Trophoblast cell (in vitro differentiated cells and primary cell): ENCODE measurements at regions not wholly inside any gene's neighbourhood (a gene's known extent, or its start where the extent isn't known, plus 50 kb on each side); places are given as distances from the start of the nearest gene placed in this dataset.
"Not testable (repeated sequence)": the region's sequence is repeated elsewhere in the genome, so short reads cannot be mapped to it uniquely, and the experiment has no call there.

ENCODE experiments used
- DNase-seq, 2 donors: peaks; one replicate each; pipeline ENCODE4 v3.0.0-alpha.2; 2016
- H2AFZ ChIP-seq: 2 replicates; pipeline ENCODE4 v1.6.1; 2013; ENCODE audit warnings: low read length, moderate library complexity, mild to moderate bottlenecking; ENCODE audit not compliant: insufficient read depth, poor library complexity
- H2AK5ac ChIP-seq: 2 replicates; pipeline ENCODE4 v1.6.1; 2013; ENCODE audit warnings: mild to moderate bottlenecking, low read length
- H2BK120ac ChIP-seq: 2 replicates; pipeline ENCODE4 v1.6.1; 2013; ENCODE audit warnings: low read length, mild to moderate bottlenecking, moderate library complexity; ENCODE audit not compliant: insufficient read depth, poor library complexity
- H2BK12ac ChIP-seq: 2 replicates; pipeline ENCODE4 v1.6.1; 2013; ENCODE audit warnings: mild to moderate bottlenecking, low read length, moderate library complexity
- H2BK5ac ChIP-seq: 2 replicates; pipeline ENCODE4 v1.6.1; 2013; ENCODE audit warnings: low read length, low read depth, moderate library complexity, mild to moderate bottlenecking; ENCODE audit not compliant: poor library complexity
- H3K14ac ChIP-seq: 2 replicates; pipeline ENCODE4 v1.6.1; 2013; ENCODE audit warnings: mild to moderate bottlenecking, low read length
- H3K18ac ChIP-seq: 2 replicates; pipeline ENCODE4 v1.6.1; 2013; ENCODE audit warnings: mild to moderate bottlenecking, low read length
- H3K23ac ChIP-seq: 2 replicates; pipeline ENCODE4 v1.6.1; 2013; ENCODE audit warnings: low read length
- H3K27ac ChIP-seq: 2 replicates; pipeline ENCODE4 v1.5.1; 2013; ENCODE audit warnings: low read depth, mild to moderate bottlenecking, inconsistent platforms, low read length, moderate library complexity
- H3K27me3 ChIP-seq: 2 replicates; pipeline ENCODE4 v1.6.1; 2013; ENCODE audit warnings: inconsistent platforms, mild to moderate bottlenecking, low read length, moderate library complexity; ENCODE audit not compliant: insufficient read depth
- H3K36me3 ChIP-seq, 2 experiments: 1 replicate in 1 of 2; 2 replicates in 1 of 2; pipeline ENCODE4 v1.6.1; 2013; ENCODE audit warnings: low read length in 2 of 2, mild to moderate bottlenecking in 2 of 2, moderate library complexity in 1 of 2; ENCODE audit not compliant: insufficient read depth in 2 of 2, control insufficient read depth in 1 of 2
- H3K4ac ChIP-seq: 2 replicates; pipeline ENCODE4 v1.6.1; 2013; ENCODE audit warnings: low read depth, mild to moderate bottlenecking, low read length, moderate library complexity
- H3K4me1 ChIP-seq, 2 experiments: 1 replicate in 1 of 2; 2 replicates in 1 of 2; pipeline ENCODE4 v1.6.1; 2013; ENCODE audit warnings: low read length in 2 of 2, mild to moderate bottlenecking in 2 of 2, moderate library complexity in 1 of 2; ENCODE audit not compliant: insufficient read depth in 2 of 2, control insufficient read depth in 1 of 2
- H3K4me2 ChIP-seq: 2 replicates; pipeline ENCODE4 v1.6.1; 2013; ENCODE audit warnings: inconsistent platforms, mild to moderate bottlenecking, low read length, moderate library complexity
- H3K4me3 ChIP-seq: 2 replicates; pipeline ENCODE4 v1.5.1; 2013; ENCODE audit warnings: mild to moderate bottlenecking, low read depth, low read length, inconsistent platforms
- H3K79me1 ChIP-seq: one replicate; pipeline ENCODE4 v1.6.1; 2013; ENCODE audit warnings: low read length
- H3K79me2 ChIP-seq: 2 replicates; pipeline ENCODE4 v1.6.1; 2013; ENCODE audit warnings: low read length, mild to moderate bottlenecking; ENCODE audit not compliant: control insufficient read depth, insufficient read depth, poor library complexity
- H3K9ac ChIP-seq: 2 replicates; pipeline ENCODE4 v1.6.1; 2013; ENCODE audit warnings: mild to moderate bottlenecking, low read length
- H3K9me3 ChIP-seq: 2 replicates; pipeline ENCODE4 v1.6.1; 2013; ENCODE audit warnings: low read depth, mild to moderate bottlenecking, control low read depth, inconsistent platforms, low read length; ENCODE audit not compliant: insufficient read depth
- H4K12ac ChIP-seq: 2 replicates; pipeline ENCODE4 v1.6.1; 2013; ENCODE audit warnings: low read depth, mild to moderate bottlenecking, low read length, moderate library complexity
- H4K8ac ChIP-seq: 2 replicates; pipeline ENCODE4 v1.6.1; 2013; ENCODE audit warnings: low read depth, mild to moderate bottlenecking, low read length, moderate library complexity
- H4K91ac ChIP-seq: one replicate; pipeline ENCODE4 v1.6.1; 2013; ENCODE audit warnings: low read depth, mild to moderate bottlenecking, low read length, moderate library complexity
- WGBS: extraction: QIAGEN DNeasy Blood & Tissue Kit; methylation state at CpG from one replicate; pipeline ENCODE4 v1.1.7; 2013; ENCODE audit warnings: missing lambda C conversion rate; ENCODE audit not compliant: insufficient read length, insufficient coverage; ENCODE audit errors: extremely low coverage; 5-methylcytosine and 5-hydroxymethylcytosine counted together

GRCh38 chr9:67331634-67332033 lies 339.3 kb upstream of the SPATA31A3 start:
- not testable (repeated sequence) for H2BK12ac ChIP-seq, H3K79me2 ChIP-seq, H3K4me1 ChIP-seq, H3K27ac ChIP-seq, H3K4me2 ChIP-seq, H3K36me3 ChIP-seq, H3K23ac ChIP-seq, H3K18ac ChIP-seq, H3K4ac ChIP-seq, H3K14ac ChIP-seq, H3K9me3 ChIP-seq, H2AFZ ChIP-seq, H3K27me3 ChIP-seq, H4K91ac ChIP-seq, H2AK5ac ChIP-seq, H4K12ac ChIP-seq, H2BK120ac ChIP-seq, H2BK5ac ChIP-seq, DNase-seq, H3K9ac ChIP-seq, H3K79me1 ChIP-seq, H4K8ac ChIP-seq, H3K4me3 ChIP-seq
- WGBS, result no CpG with 5 or more reads among the region's 2 CpGs

- H3K27me3 ChIP-seq, H3K36me3 ChIP-seq, H2AK5ac ChIP-seq, H3K27ac ChIP-seq, H4K8ac ChIP-seq, H4K12ac ChIP-seq, H2BK12ac ChIP-seq, H3K18ac ChIP-seq, H2BK120ac ChIP-seq, H3K79me2 ChIP-seq, H3K4me3 ChIP-seq, H3K79me1 ChIP-seq, H3K4me2 ChIP-seq, H2AFZ ChIP-seq, H3K4ac ChIP-seq, H3K9ac ChIP-seq, H4K91ac ChIP-seq, H3K4me1 ChIP-seq, H3K9me3 ChIP-seq, H3K14ac ChIP-seq, H3K23ac ChIP-seq, H2BK5ac ChIP-seq, DNase-seq: not testable (repeated sequence)
- no CpG with 5 or more reads among the region's 2 CpGs for WGBS
These were observed 321.1 kb upstream of the SPATA31A3 start for GRCh38 chr9:67313409-67313808.

GRCh38 chr9:67312504-67312903 lies 320.2 kb upstream of the SPATA31A3 start:
- not testable (repeated sequence) for H2AK5ac ChIP-seq, H3K79me2 ChIP-seq, H3K27me3 ChIP-seq, H4K91ac ChIP-seq, H3K27ac ChIP-seq, H3K23ac ChIP-seq, H2AFZ ChIP-seq, H3K9ac ChIP-seq, H3K4me3 ChIP-seq, H3K18ac ChIP-seq, H3K9me3 ChIP-seq, H3K14ac ChIP-seq, H3K4me1 ChIP-seq, H3K36me3 ChIP-seq, H2BK5ac ChIP-seq, H2BK12ac ChIP-seq, H2BK120ac ChIP-seq, H3K4ac ChIP-seq, H3K4me2 ChIP-seq, H3K79me1 ChIP-seq, H4K12ac ChIP-seq, DNase-seq, H4K8ac ChIP-seq
- WGBS, result no CpG with 5 or more reads among the region's 5 CpGs

GRCh38 chr9:67307109-67307508 lies 314.8 kb upstream of the SPATA31A3 start:
- not testable (repeated sequence) for H3K27me3 ChIP-seq, H3K27ac ChIP-seq, H3K4me3 ChIP-seq, H4K8ac ChIP-seq, H3K36me3 ChIP-seq, H3K4me2 ChIP-seq, H3K18ac ChIP-seq, H2BK120ac ChIP-seq, DNase-seq, H4K91ac ChIP-seq, H3K4ac ChIP-seq, H4K12ac ChIP-seq, H2BK5ac ChIP-seq, H3K79me1 ChIP-seq, H3K9me3 ChIP-seq, H2BK12ac ChIP-seq, H3K23ac ChIP-seq, H3K79me2 ChIP-seq, H2AFZ ChIP-seq, H3K4me1 ChIP-seq, H3K9ac ChIP-seq, H3K14ac ChIP-seq, H2AK5ac ChIP-seq
- WGBS, result no CpG with 5 or more reads among the region's 8 CpGs
